GM19468 (cell line): ENCODE measurements at regions not wholly inside any gene's neighbourhood (a gene's known extent, or its start where the extent isn't known, plus 50 kb on each side); places are given as distances from the start of the nearest gene placed in this dataset.

Experiments
- ATAC-seq: cut with Tn5 transposase; IDR thresholded peaks from one replicate; pipeline ENCODE4 v1.9.1; 2021; ENCODE audit warnings: mild to moderate bottlenecking, moderate library complexity, moderate number of reproducible peaks; ENCODE audit not compliant: unreplicated experiment; ENCODE audit errors: extremely low read depth

- no peak for ATAC-seq
These were observed 387.4 kb upstream of the ROBO2 start for GRCh38 chr3:76652524-76652923.

- ATAC-seq, result no peak
These were observed 386.2 kb upstream of the ROBO2 start for GRCh38 chr3:76653640-76654251.

GRCh38 chr3:76656531-76657070 lies 383.3 kb upstream of the ROBO2 start:
- no peak for ATAC-seq

GRCh38 chr3:76657909-76658308 lies 382.0 kb upstream of the ROBO2 start:
- no peak for ATAC-seq

- ATAC-seq, result no peak
These were observed 378.2 kb upstream of the ROBO2 start for GRCh38 chr3:76661527-76662250.

- no peak for ATAC-seq
These were observed 375.1 kb upstream of the ROBO2 start for GRCh38 chr3:76664816-76665215.

- no peak for ATAC-seq
These were observed 371.2 kb upstream of the ROBO2 start for GRCh38 chr3:76668653-76669052.

GRCh38 chr3:76669322-76669721 lies 370.6 kb upstream of the ROBO2 start:
- no peak for ATAC-seq

- no peak for ATAC-seq
These were observed 366.7 kb upstream of the ROBO2 start for GRCh38 chr3:76673171-76673570.

GRCh38 chr3:76679541-76679940 lies 360.4 kb upstream of the ROBO2 start:
- ATAC-seq, result no peak

- no peak for ATAC-seq
These were observed 356.6 kb upstream of the ROBO2 start for GRCh38 chr3:76683256-76683655.

GRCh38 chr3:76684946-76685345 lies 355.0 kb upstream of the ROBO2 start:
- no peak for ATAC-seq

- no peak for ATAC-seq
These were observed 354.0 kb upstream of the ROBO2 start for GRCh38 chr3:76685858-76686257.

- no peak for ATAC-seq
These were observed 352.9 kb upstream of the ROBO2 start for GRCh38 chr3:76687019-76687418.

- no peak for ATAC-seq
These were observed 345.8 kb upstream of the ROBO2 start for GRCh38 chr3:76694063-76694462.

- ATAC-seq, result no peak
These were observed 341.7 kb upstream of the ROBO2 start for GRCh38 chr3:76698136-76698706.

GRCh38 chr3:76699846-76700245 lies 340.1 kb upstream of the ROBO2 start:
- no peak for ATAC-seq

- no peak for ATAC-seq
These were observed 339.6 kb upstream of the ROBO2 start for GRCh38 chr3:76700323-76700722.

GRCh38 chr3:76702676-76703075 lies 337.2 kb upstream of the ROBO2 start:
- no peak for ATAC-seq

GRCh38 chr3:76715426-76715825 lies 324.5 kb upstream of the ROBO2 start:
- no peak for ATAC-seq

- ATAC-seq, result no peak
These were observed 316.5 kb upstream of the ROBO2 start for GRCh38 chr3:76723366-76723765.
